Esophagus squamous epithelium (tissue), 5 donors: ENCODE measurements at regions not wholly inside any gene's neighbourhood (a gene's known extent, or its start where the extent isn't known, plus 50 kb on each side); places are given as distances from the start of the nearest gene placed in this dataset.
"Not testable (repeated sequence)": the region's sequence is repeated elsewhere in the genome, so short reads cannot be mapped to it uniquely, and the experiment has no call there.

Experiments used
- DNase-seq: peaks from one replicate; lab custom pipeline; 2025; lab: John Stamatoyannopoulos, UW
- H3K27ac ChIP-seq, 4 donors: fragments of 200-600 bp; sonication (generic); one replicate each; pipeline ENCODE4 v1.5.1; 2016 to 2019; ENCODE audit warnings: mild to moderate bottlenecking in 1 of 4
- H3K27me3 ChIP-seq, 4 donors: fragments of 200-600 bp; sonication (generic); 1 replicate in 3 of 4; 2 replicates in 1 of 4; pipeline versions ENCODE4 v1.5.1 to v1.6.0; 2017 to 2021; ENCODE audit warnings: antibody characterized with exemption in 1 of 4
- H3K36me3 ChIP-seq, 3 donors: fragments of 200-600 bp; sonication (generic); one replicate each; pipeline ENCODE4 v1.5.1; 2016 to 2019
- H3K4me1 ChIP-seq, 3 donors: fragments of 200-600 bp; sonication (generic); one replicate each; pipeline ENCODE4 v1.5.1; 2017 to 2019
- H3K4me3 ChIP-seq, 4 donors: fragments of 200-600 bp; sonication (generic); 1 replicate in 3 of 4; 2 replicates in 1 of 4; pipeline ENCODE4 v1.5.1; 2016 to 2019; ENCODE audit warnings: mild to moderate bottlenecking in 2 of 4, moderate library complexity in 1 of 4
- H3K9me3 ChIP-seq, 3 donors: fragments of 200-600 bp; sonication (generic); one replicate each; pipeline ENCODE4 v1.5.1; 2016 to 2019
- POLR2A ChIP-seq, 4 donors: fragments of 450-650 bp; IDR thresholded peaks; one replicate each; pipeline ENCODE4 v1.6.1; 2017; ENCODE audit warnings: antibody characterized with exemption in 4 of 4, mild to moderate bottlenecking in 4 of 4, moderate library complexity in 3 of 4
- WGBS, 2 donors: methylation state at CpG; one replicate each; pipeline ENCODE4 v1.1.5; 2018; 5-methylcytosine and 5-hydroxymethylcytosine counted together
- intact Hi-C: fragments of 100-400 bp; cut with DNase I; formaldehyde crosslinking; loops from one replicate; pipeline ENCODE4 v1.15.0; 2022
- TF ChIP-seq, protein P1 (sequence below), 6 experiments: fragments of 450-650 bp in 4 of 6; fragments of 200-600 bp in 2 of 6; sonication (generic) in 2 of 6; IDR thresholded peaks; one replicate each; pipeline ENCODE4 v1.5.1; 2016 to 2019; ENCODE audit warnings: antibody characterized with exemption in 6 of 6, mild to moderate bottlenecking in 4 of 6, moderate library complexity in 4 of 6
- donor health status: DM: yes; HTN: yes; CAD: no.

DNA sequence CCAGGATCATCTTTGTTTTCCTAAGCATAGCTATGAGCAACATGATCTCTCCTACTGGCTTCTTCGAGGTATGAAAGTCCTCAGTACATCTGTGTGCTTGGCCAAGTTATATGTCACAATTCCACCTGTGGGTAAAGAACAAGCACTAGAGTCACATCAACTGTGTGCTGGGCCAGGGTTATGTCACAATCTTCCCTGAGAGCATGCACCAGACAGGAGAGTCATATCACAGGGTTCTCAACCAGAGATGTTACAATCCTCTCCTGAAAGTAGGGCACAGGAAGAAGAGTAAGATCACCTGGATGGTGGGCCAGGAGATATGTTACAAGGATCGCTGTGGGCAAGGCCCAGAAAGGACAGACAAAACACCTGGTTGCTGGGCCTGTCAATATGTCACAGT lies 143.7 kb downstream of the ZNF675 start:
- intact Hi-C loops: no loop called here
- DNase-seq: no peak

DNA sequence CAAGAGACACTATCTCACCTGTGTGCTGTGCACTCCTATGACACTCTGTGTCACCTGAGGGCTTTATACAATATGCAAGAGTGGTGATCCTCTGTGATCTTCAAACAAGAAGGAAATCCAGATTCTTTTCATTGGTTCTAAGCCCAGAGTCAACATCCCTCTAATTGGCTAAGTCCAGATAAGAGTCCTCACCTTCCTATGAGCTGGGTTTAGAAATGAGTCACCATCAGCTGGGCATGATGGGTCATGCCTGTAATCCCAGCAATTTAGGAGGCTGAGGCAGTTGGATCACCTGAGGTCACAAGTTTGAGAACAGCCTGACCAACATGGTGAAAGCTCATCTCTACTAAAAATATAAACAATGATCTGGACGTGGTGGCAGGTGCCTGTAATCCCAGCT lies 144.4 kb downstream of the ZNF675 start:
- peaks cover 0 to 14% (median 0%) of the 10 kb centered on the region in 3 donors for H3K9me3 ChIP-seq

More for the DNA sequence above, 143.7 kb downstream of the ZNF675 start:
- no peak for TF ChIP-seq POLR2A (IDR thresholded peaks at IDR 0.05)
- TF ChIP-seq, protein P1, sequence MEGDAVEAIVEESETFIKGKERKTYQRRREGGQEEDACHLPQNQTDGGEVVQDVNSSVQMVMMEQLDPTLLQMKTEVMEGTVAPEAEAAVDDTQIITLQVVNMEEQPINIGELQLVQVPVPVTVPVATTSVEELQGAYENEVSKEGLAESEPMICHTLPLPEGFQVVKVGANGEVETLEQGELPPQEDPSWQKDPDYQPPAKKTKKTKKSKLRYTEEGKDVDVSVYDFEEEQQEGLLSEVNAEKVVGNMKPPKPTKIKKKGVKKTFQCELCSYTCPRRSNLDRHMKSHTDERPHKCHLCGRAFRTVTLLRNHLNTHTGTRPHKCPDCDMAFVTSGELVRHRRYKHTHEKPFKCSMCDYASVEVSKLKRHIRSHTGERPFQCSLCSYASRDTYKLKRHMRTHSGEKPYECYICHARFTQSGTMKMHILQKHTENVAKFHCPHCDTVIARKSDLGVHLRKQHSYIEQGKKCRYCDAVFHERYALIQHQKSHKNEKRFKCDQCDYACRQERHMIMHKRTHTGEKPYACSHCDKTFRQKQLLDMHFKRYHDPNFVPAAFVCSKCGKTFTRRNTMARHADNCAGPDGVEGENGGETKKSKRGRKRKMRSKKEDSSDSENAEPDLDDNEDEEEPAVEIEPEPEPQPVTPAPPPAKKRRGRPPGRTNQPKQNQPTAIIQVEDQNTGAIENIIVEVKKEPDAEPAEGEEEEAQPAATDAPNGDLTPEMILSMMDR (IDR thresholded peaks at IDR 0.05): no peak
- no peaks in the 10 kb centered on the region for H3K27me3 ChIP-seq
- peaks cover 0 to 14% (median 0%) of the 10 kb centered on the region in 3 donors for H3K9me3 ChIP-seq
- no peak overlapping the region for H3K4me3 ChIP-seq
- no peaks in the 10 kb centered on the region for H3K36me3 ChIP-seq
- 60 to 87% methylated on average over 2 of the region's 2 CpGs for WGBS, 2 donors
- no peak overlapping the region for H3K27ac ChIP-seq
- peaks cover 0 to 3% (median 0%) of the 10 kb centered on the region in 3 donors for H3K4me1 ChIP-seq

DNA sequence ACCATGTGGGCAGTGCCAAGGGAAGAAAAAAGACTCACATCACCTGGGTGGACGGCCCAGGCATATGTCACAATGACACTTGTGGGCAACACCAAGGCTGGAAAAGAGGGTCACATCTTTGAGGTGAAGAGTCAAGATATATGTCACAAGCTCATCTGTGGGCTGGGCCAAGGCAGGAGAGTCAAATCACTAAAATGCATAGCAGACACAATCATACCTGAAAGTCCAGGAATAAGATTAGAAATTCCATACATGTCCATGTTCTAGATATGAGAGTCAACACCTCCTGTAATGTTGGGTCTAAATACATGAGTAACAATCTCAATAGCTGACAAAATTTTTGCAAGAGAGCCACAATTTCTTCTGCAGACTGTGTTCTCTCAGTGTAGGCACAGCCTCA lies 145.0 kb downstream of the ZNF675 start:
- peak overlapping the region in 1 of 4 donors; percentile 34 for H3K27ac ChIP-seq
- TF ChIP-seq, protein P1 (IDR thresholded peaks at IDR 0.05): no peak
- no peak for TF ChIP-seq POLR2A (IDR thresholded peaks at IDR 0.05)
- H3K4me1 ChIP-seq: peaks cover 0 to 3% (median 0%) of the 10 kb centered on the region in 3 donors
- no peak overlapping the region for H3K4me3 ChIP-seq
- no peaks in the 10 kb centered on the region for H3K36me3 ChIP-seq
- intact Hi-C loops: no loop called here
- no peak for DNase-seq
- WGBS, 2 donors: 23 to 100% methylated on average over 1 of the region's 1 CpG
- H3K9me3 ChIP-seq: peaks cover 0 to 14% (median 0%) of the 10 kb centered on the region in 3 donors
- H3K27me3 ChIP-seq: no peaks in the 10 kb centered on the region

More for the DNA sequence above, 144.4 kb downstream of the ZNF675 start:
- Histone ChIP-seq H3K4me1 (peaks cover 0 to 3% (median 0%) of the 10 kb centered on the region in 3 donors), H3K36me3 (no peaks in the 10 kb centered on the region), H3K27me3 (no peaks in the 10 kb centered on the region), H3K27ac (no peak overlapping the region), H3K4me3 (no peak overlapping the region)
- 13 to 40% methylated on average over 1 of the region's 1 CpG for WGBS, 2 donors
- TF ChIP-seq POLR2A (IDR thresholded peaks at IDR 0.05): no peak
- TF ChIP-seq, protein P1 (IDR thresholded peaks at IDR 0.05): no peak
- no peak for DNase-seq
- intact Hi-C loops: no loop called here

DNA sequence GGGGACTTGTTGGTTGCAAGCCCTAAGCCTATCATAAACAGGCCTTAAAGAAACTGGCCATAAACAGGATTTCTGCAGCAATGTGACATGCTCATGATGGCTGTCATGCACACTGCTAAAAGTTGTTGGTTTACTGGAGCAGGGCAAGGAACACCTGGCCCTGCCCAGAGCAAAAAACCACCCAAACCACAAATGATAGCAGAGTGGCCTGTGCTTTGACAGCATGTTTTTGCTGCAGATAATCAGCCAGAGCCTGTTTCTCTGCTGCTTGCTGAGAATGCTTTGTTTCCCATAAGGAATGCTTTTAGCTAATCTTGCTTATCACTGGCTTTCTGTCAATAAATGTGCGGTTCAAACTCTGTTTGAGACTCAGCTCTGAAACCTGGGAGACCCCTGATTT lies 144.9 kb upstream of the ZNF91 start:
- H3K9me3 ChIP-seq: peaks cover 0 to 14% (median 0%) of the 10 kb centered on the region in 3 donors
- H3K36me3 ChIP-seq, H3K4me1 ChIP-seq, DNase-seq, H3K4me3 ChIP-seq, intact Hi-C loops, H3K27me3 ChIP-seq: not testable (repeated sequence)
- H3K27ac ChIP-seq: peak overlapping the region in 2 of 4 donors; percentile 30 to 68
- 36 to 71% methylated on average over 1 of the region's 1 CpG for WGBS, 2 donors

DNA sequence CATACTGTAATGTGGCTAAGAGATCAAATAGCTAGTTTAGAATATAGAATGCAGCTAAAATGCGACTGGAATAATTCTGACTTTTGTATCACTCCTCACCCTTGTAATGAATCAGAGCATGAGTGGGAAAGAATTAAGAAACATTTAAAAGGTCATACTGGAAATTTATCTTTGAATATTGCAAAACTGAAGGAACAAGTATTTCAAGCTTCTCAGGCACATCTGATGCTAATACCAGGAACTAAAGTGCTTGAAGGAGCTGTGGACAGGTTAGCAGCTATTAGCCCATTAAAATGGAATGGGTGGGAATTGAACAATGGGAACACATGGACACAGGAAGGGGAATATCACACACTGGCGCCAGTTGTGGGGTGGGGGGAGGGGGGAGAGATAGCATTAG lies 144.2 kb upstream of the ZNF91 start:
- 34 to 60% methylated on average over 2 of the region's 2 CpGs for WGBS, 2 donors
- TF ChIP-seq, protein P1 (IDR thresholded peaks at IDR 0.05): no peak
- no peak for TF ChIP-seq POLR2A (IDR thresholded peaks at IDR 0.05)
- intact Hi-C loops: no loop called here
- H3K27ac ChIP-seq: peak overlapping the region in 2 of 4 donors; percentile 30 to 70
- H3K36me3 ChIP-seq: no peaks in the 10 kb centered on the region
- no peak overlapping the region for H3K4me3 ChIP-seq
- DNase-seq: no peak
- peaks cover 0 to 3% (median 0%) of the 10 kb centered on the region in 3 donors for H3K4me1 ChIP-seq
- H3K27me3 ChIP-seq: no peaks in the 10 kb centered on the region
- H3K9me3 ChIP-seq: peaks cover 0 to 9% (median 0%) of the 10 kb centered on the region in 3 donors

GRCh38 chr19:23537136-23537535 lies 141.9 kb upstream of the ZNF91 start:
- H3K4me1 ChIP-seq, H3K4me3 ChIP-seq, H3K27me3 ChIP-seq, intact Hi-C loops, DNase-seq, H3K36me3 ChIP-seq, H3K27ac ChIP-seq: not testable (repeated sequence)
- H3K9me3 ChIP-seq: peaks cover 0 to 18% (median 0%) of the 10 kb centered on the region in 3 donors

GRCh38 chr19:23536341-23536740 lies 141.1 kb upstream of the ZNF91 start:
- intact Hi-C loops, H3K27ac ChIP-seq, H3K27me3 ChIP-seq, H3K36me3 ChIP-seq, DNase-seq, H3K4me3 ChIP-seq, H3K4me1 ChIP-seq: not testable (repeated sequence)
- H3K9me3 ChIP-seq: peaks cover 0 to 17% (median 0%) of the 10 kb centered on the region in 3 donors
- 75 to 87% methylated on average over 1 of the region's 1 CpG for WGBS, 2 donors

- H3K4me1 ChIP-seq, H3K27ac ChIP-seq, H3K27me3 ChIP-seq, H3K4me3 ChIP-seq, DNase-seq, intact Hi-C loops, H3K36me3 ChIP-seq: not testable (repeated sequence)
- H3K9me3 ChIP-seq: peaks cover 0 to 17% (median 0%) of the 10 kb centered on the region in 3 donors
- WGBS, 2 donors: 74 to 86% methylated on average over 5 of the region's 5 CpGs
Observed at GRCh38 chr19:23535901-23536300, 140.6 kb upstream of the ZNF91 start.

DNA sequence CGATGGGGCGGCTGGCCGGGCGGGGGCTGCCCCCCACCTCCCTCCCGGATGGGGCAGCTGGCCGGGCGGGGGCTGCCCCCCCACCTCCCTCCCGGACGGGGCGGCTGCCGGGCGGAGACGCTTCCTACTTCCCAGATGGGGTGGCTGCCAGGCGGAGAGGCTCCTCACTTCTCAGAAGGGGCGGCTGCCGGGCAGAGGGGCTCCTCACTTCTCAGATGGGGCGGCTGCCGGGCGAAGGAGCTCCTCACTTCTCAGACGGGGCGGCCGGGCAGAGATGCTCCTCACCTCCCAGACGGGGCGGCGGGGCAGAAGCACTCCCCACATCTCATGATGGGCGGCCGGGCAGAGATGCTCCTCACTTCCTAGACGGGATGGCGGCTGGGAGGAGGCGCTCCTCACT lies 138.2 kb upstream of the ZNF91 start:
- H3K9me3 ChIP-seq: peaks cover 0 to 22% (median 0%) of the 10 kb centered on the region in 3 donors
- H3K4me3 ChIP-seq, H3K27me3 ChIP-seq, intact Hi-C loops, DNase-seq, H3K4me1 ChIP-seq, H3K27ac ChIP-seq, H3K36me3 ChIP-seq: not testable (repeated sequence)
- WGBS, 2 donors: no CpG with 5 or more reads among the region's 30 CpGs
